NCI-H2107 treated with DMSO at 0.1 percent for 48 hours (cell line): ENCODE measurements at regions not wholly inside any gene's neighbourhood (a gene's known extent, or its start where the extent isn't known, plus 50 kb on each side); places are given as distances from the start of the nearest gene placed in this dataset.

ENCODE experiments used
- DNase-seq: peaks from one replicate; lab custom pipeline; 2025; ENCODE audit not compliant: unreplicated experiment; lab: John Stamatoyannopoulos, UW

- no peak for DNase-seq
These were observed 65.6 kb upstream of the POLG start for GRCh38 chr15:89400116-89400781.

GRCh38 chr15:89399238-89400115 is 64.9 kb upstream of the POLG start:
- DNase-seq: no peak

GRCh38 chr15:89398896-89399237 is 64.2 kb upstream of the POLG start:
- DNase-seq: no peak

GRCh38 chr15:89397653-89398023 is 63.0 kb upstream of the POLG start:
- DNase-seq: no peak

- DNase-seq: no peak
These were observed 62.4 kb upstream of the POLG start for GRCh38 chr15:89396723-89397652.

GRCh38 chr15:89395996-89396395 is 61.4 kb upstream of the POLG start:
- DNase-seq: no peak

- no peak for DNase-seq
These were observed 60.8 kb upstream of the POLG start for GRCh38 chr15:89395461-89395871.

- DNase-seq: no peak
These were observed 60.4 kb upstream of the POLG start for GRCh38 chr15:89395031-89395430.

- DNase-seq: no peak
These were observed 58.4 kb upstream of the POLG start for GRCh38 chr15:89393056-89393455.

GRCh38 chr15:89391685-89392257 is 57.1 kb upstream of the POLG start:
- DNase-seq: no peak

GRCh38 chr15:89389841-89390603 is 55.4 kb upstream of the POLG start:
- DNase-seq: no peak

- no peak for DNase-seq
These were observed 52.7 kb upstream of the POLG start for GRCh38 chr15:89387140-89387903.

- no peak for DNase-seq
These were observed 51.1 kb upstream of the POLG start for GRCh38 chr15:89385596-89386331.
